ENCODE measurements at regions not wholly inside any gene's neighbourhood (a gene's known extent, or its start where the extent isn't known, plus 50 kb on each side); places are given as distances from the start of the nearest gene placed in this dataset.
A peak's percentile ranks its signal among the peaks of the same experiment; 100 is the strongest.

DNA sequence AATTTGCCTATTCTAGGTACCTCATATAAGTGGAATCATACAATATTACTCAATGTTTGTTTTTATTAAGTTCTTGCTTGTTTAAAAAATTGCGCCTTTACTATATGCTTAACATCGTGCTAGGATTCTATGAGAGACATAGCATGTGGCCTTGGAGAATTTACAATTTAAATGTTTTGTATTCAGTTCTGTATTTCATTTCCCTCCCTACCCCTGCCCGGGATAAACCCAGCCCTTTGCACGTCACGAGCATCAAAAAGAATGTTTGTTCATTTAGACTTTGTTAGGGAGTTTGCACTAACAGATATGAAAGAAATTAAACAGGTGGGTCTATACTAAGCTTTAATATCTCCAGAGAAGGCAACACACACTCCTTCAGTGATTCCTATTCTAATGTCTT is 75.7 kb downstream of the C18orf54 start:
- Histone ChIP-seq H3K27me3 (ENCODE audit: control insufficient read depth, insufficient read depth, low read length) (no peaks in the 10 kb centered on the region), H3K9me3 (ENCODE audit: control insufficient read depth, insufficient read depth, low read length) (no peaks in the 10 kb centered on the region), H3K4me1 (ENCODE audit: control insufficient read depth, insufficient read depth, low read length) (no peaks in the 10 kb centered on the region), H3K4me3 (ENCODE audit: low read depth, low read length) (no peak overlapping the region), H3K27ac (ENCODE audit: low read depth, low read length) (no peak overlapping the region), H3K36me3 (ENCODE audit: control insufficient read depth, insufficient read depth, low read length) (no peaks in the 10 kb centered on the region)
- DNase-seq (ENCODE audit: low read depth in 4 of 6, low spot score in 6 of 6): no peak
- no CpG with 5 or more reads among the region's 5 CpGs for WGBS (ENCODE audit: insufficient coverage)

- WGBS (ENCODE audit: insufficient coverage): no CpG with 5 or more reads among the region's 1 CpG
- no peaks in the 10 kb centered on the region for H3K36me3 ChIP-seq (ENCODE audit: control insufficient read depth, insufficient read depth, low read length)
- H3K9me3 ChIP-seq (ENCODE audit: control insufficient read depth, insufficient read depth, low read length): no peaks in the 10 kb centered on the region
- no peaks in the 10 kb centered on the region for H3K4me1 ChIP-seq (ENCODE audit: control insufficient read depth, insufficient read depth, low read length)
- H3K27me3 ChIP-seq (ENCODE audit: control insufficient read depth, insufficient read depth, low read length): no peaks in the 10 kb centered on the region
- H3K4me3 ChIP-seq (ENCODE audit: low read depth, low read length): no peak overlapping the region
- H3K27ac ChIP-seq (ENCODE audit: low read depth, low read length): no peak overlapping the region
- peak in 1 of 6 donors; percentile 15 for DNase-seq (ENCODE audit: low read depth in 4 of 6, low spot score in 6 of 6)
Measured at GRCh38 chr18:54433857-54434256, 76.2 kb downstream of the C18orf54 start.

DNA sequence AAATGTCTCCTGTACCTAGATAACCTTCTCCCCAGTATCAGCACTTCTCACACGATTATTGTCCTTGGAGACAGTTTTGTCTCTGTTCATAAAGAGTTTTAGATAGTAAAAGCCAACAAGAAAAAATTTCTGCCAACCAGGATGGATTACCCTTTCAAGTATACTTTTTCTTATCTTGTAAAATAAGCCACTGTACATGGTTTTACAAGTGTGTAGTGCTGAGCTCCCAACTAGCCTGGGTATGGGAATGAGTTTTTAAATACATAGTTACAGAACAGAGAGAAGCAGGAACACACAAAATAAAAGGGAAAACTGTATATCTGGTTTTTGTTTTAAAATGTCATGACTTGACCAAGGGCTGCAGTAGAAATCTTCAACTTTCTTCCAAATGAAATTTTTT is 76.7 kb downstream of the C18orf54 start:
- Histone ChIP-seq H3K4me3 (ENCODE audit: low read depth, low read length) (no peak overlapping the region), H3K9me3 (ENCODE audit: control insufficient read depth, insufficient read depth, low read length) (no peaks in the 10 kb centered on the region), H3K27me3 (ENCODE audit: control insufficient read depth, insufficient read depth, low read length) (no peaks in the 10 kb centered on the region), H3K4me1 (ENCODE audit: control insufficient read depth, insufficient read depth, low read length) (no peaks in the 10 kb centered on the region), H3K36me3 (ENCODE audit: control insufficient read depth, insufficient read depth, low read length) (no peaks in the 10 kb centered on the region), H3K27ac (ENCODE audit: low read depth, low read length) (no peak overlapping the region)
- no peak for DNase-seq (ENCODE audit: low read depth in 4 of 6, low spot score in 6 of 6)
- no CpG with 5 or more reads among the region's 1 CpG for WGBS (ENCODE audit: insufficient coverage)

DNA sequence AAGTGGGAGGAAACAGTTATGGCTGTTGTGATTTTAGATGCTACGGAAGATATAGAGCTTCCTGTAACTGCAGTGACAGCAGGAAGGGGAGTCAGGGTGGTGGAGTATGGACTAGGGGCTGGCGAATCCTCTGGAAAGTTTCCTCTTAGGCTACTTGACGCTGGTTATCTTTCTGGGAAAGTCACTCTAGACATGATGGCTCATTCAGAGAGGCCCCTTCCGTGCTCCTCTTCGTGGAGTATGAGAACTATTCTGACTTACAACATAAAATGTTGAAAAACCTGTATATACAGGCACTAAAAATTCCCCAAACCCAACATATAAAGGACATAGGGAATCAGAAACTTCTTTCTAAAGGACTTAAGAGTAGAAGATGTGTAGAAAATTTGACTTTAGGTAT is 78.8 kb downstream of the C18orf54 start:
- Histone ChIP-seq H3K4me1 (ENCODE audit: control insufficient read depth, insufficient read depth, low read length) (no peaks in the 10 kb centered on the region), H3K9me3 (ENCODE audit: control insufficient read depth, insufficient read depth, low read length) (no peaks in the 10 kb centered on the region), H3K36me3 (ENCODE audit: control insufficient read depth, insufficient read depth, low read length) (no peaks in the 10 kb centered on the region), H3K27ac (ENCODE audit: low read depth, low read length) (no peak overlapping the region), H3K27me3 (ENCODE audit: control insufficient read depth, insufficient read depth, low read length) (no peaks in the 10 kb centered on the region), H3K4me3 (ENCODE audit: low read depth, low read length) (no peak overlapping the region)
- 84% methylated on average over 3 of the region's 5 CpGs for WGBS (ENCODE audit: insufficient coverage)
- DNase-seq (ENCODE audit: low read depth in 4 of 6, low spot score in 6 of 6): no peak

- Histone ChIP-seq H3K9me3 (ENCODE audit: control insufficient read depth, insufficient read depth, low read length) (no peaks in the 10 kb centered on the region), H3K4me1 (ENCODE audit: control insufficient read depth, insufficient read depth, low read length) (peaks cover 5% of the 10 kb centered on the region), H3K27me3 (ENCODE audit: control insufficient read depth, insufficient read depth, low read length) (no peaks in the 10 kb centered on the region), H3K36me3 (ENCODE audit: control insufficient read depth, insufficient read depth, low read length) (no peaks in the 10 kb centered on the region), H3K4me3 (ENCODE audit: low read depth, low read length) (no peak overlapping the region), H3K27ac (ENCODE audit: low read depth, low read length) (no peak overlapping the region)
- DNase-seq (ENCODE audit: low read depth in 4 of 6, low spot score in 6 of 6): peak in 2 of 6 donors; percentile 6 to 9
- 60% methylated on average over 1 of the region's 1 CpG for WGBS (ENCODE audit: insufficient coverage)
Measured at GRCh38 chr18:54440292-54440691, 82.6 kb downstream of the C18orf54 start.

DNA sequence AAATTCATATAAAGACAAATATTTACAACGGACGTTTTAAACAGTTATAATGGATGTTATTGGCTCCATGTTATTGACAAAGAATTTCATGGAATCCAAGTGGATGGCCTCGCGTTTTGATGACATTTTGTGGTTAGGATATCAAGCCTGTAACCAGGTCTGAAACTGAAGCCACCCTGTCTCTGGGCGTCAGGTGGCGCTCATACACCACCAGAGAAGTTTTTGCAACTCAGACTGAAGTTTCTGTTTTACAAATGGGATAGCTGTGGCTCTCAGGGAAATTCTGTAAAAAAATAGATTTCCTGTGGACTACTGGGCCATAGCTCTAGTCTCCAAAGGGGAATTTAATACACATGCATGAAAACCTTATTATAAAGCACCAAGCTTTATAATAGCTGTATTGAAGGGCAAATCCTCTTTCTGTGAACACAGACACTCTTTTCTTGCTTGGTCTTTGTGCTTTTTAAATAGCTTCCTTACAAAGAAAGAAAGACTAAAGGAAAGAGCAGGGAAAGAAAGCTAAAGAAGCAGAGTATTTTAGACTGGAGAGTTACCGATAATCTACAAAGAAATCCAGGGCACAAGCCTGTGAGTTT is 86.7 kb downstream of the C18orf54 start:
- Histone ChIP-seq H3K27ac (ENCODE audit: low read depth, low read length) (peak overlapping the region; percentile 18), H3K36me3 (ENCODE audit: control insufficient read depth, insufficient read depth, low read length) (no peaks in the 10 kb centered on the region), H3K4me1 (ENCODE audit: control insufficient read depth, insufficient read depth, low read length) (peaks cover 5% of the 10 kb centered on the region), H3K4me3 (ENCODE audit: low read depth, low read length) (no peak overlapping the region), H3K27me3 (ENCODE audit: control insufficient read depth, insufficient read depth, low read length) (no peaks in the 10 kb centered on the region), H3K9me3 (ENCODE audit: control insufficient read depth, insufficient read depth, low read length) (no peaks in the 10 kb centered on the region)
- DNase-seq (ENCODE audit: low read depth in 4 of 6, low spot score in 6 of 6): peak; percentile 52 to 91 (median 59)
- WGBS (ENCODE audit: insufficient coverage): 20% methylated on average over 4 of the region's 7 CpGs

- DNase-seq (ENCODE audit: low read depth in 4 of 6, low spot score in 6 of 6): no peak
Measured at GRCh38 chr18:54453996-54454395, 96.3 kb downstream of the C18orf54 start.

GRCh38 chr18:54465502-54465901 is 107.8 kb downstream of the C18orf54 start:
- no peaks in the 10 kb centered on the region for H3K9me3 ChIP-seq (ENCODE audit: control insufficient read depth, insufficient read depth, low read length)
- DNase-seq (ENCODE audit: low read depth in 4 of 6, low spot score in 6 of 6): no peak
- no peaks in the 10 kb centered on the region for H3K27me3 ChIP-seq (ENCODE audit: control insufficient read depth, insufficient read depth, low read length)
- no peak overlapping the region for H3K4me3 ChIP-seq (ENCODE audit: low read depth, low read length)
- no CpG with 5 or more reads among the region's 2 CpGs for WGBS (ENCODE audit: insufficient coverage)
- no peaks in the 10 kb centered on the region for H3K36me3 ChIP-seq (ENCODE audit: control insufficient read depth, insufficient read depth, low read length)
- H3K4me1 ChIP-seq (ENCODE audit: control insufficient read depth, insufficient read depth, low read length): no peaks in the 10 kb centered on the region
- no peak overlapping the region for H3K27ac ChIP-seq (ENCODE audit: low read depth, low read length)

More at GRCh38 chr18:54453996-54454395, 96.3 kb downstream of the C18orf54 start:
- Histone ChIP-seq H3K4me1 (ENCODE audit: control insufficient read depth, insufficient read depth, low read length) (no peaks in the 10 kb centered on the region), H3K27ac (ENCODE audit: low read depth, low read length) (no peak overlapping the region), H3K4me3 (ENCODE audit: low read depth, low read length) (no peak overlapping the region), H3K36me3 (ENCODE audit: control insufficient read depth, insufficient read depth, low read length) (no peaks in the 10 kb centered on the region), H3K9me3 (ENCODE audit: control insufficient read depth, insufficient read depth, low read length) (no peaks in the 10 kb centered on the region), H3K27me3 (ENCODE audit: control insufficient read depth, insufficient read depth, low read length) (no peaks in the 10 kb centered on the region)

GRCh38 chr18:54466248-54467005 is 108.7 kb downstream of the C18orf54 start:
- H3K4me1 ChIP-seq (ENCODE audit: control insufficient read depth, insufficient read depth, low read length): no peaks in the 10 kb centered on the region
- WGBS (ENCODE audit: insufficient coverage): no CpG with 5 or more reads among the region's 3 CpGs
- H3K27ac ChIP-seq (ENCODE audit: low read depth, low read length): no peak overlapping the region
- H3K36me3 ChIP-seq (ENCODE audit: control insufficient read depth, insufficient read depth, low read length): no peaks in the 10 kb centered on the region
- H3K4me3 ChIP-seq (ENCODE audit: low read depth, low read length): no peak overlapping the region
- no peak for DNase-seq (ENCODE audit: low read depth in 4 of 6, low spot score in 6 of 6)
- H3K9me3 ChIP-seq (ENCODE audit: control insufficient read depth, insufficient read depth, low read length): no peaks in the 10 kb centered on the region
- H3K27me3 ChIP-seq (ENCODE audit: control insufficient read depth, insufficient read depth, low read length): no peaks in the 10 kb centered on the region

DNA sequence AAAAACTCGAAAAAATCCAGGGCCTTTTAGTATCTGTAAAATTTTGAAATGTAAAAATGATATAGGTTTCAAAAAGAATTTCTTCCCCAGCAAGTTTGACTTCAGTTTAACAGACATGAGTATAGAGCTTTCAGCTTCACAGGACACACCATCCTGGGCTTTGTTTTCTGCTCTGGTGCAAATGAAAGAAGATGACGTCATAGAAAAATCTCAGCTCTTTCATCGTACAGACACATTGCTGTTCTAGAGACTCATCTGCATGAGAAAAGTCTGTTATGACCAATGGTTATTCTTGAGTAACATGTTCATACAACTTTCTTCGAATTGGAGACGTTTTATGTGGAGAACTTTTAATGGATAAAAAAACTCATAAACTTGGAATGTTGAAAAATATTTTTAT is 111.7 kb upstream of the DYNAP start:
- DNase-seq (ENCODE audit: low read depth in 4 of 6, low spot score in 6 of 6): peak in 2 of 6 donors; percentile 12 to 17
- H3K4me1 ChIP-seq (ENCODE audit: control insufficient read depth, insufficient read depth, low read length): no peaks in the 10 kb centered on the region
- WGBS (ENCODE audit: insufficient coverage): no CpG with 5 or more reads among the region's 5 CpGs
- no peak overlapping the region for H3K4me3 ChIP-seq (ENCODE audit: low read depth, low read length)
- no peaks in the 10 kb centered on the region for H3K27me3 ChIP-seq (ENCODE audit: control insufficient read depth, insufficient read depth, low read length)
- H3K36me3 ChIP-seq (ENCODE audit: control insufficient read depth, insufficient read depth, low read length): no peaks in the 10 kb centered on the region
- H3K27ac ChIP-seq (ENCODE audit: low read depth, low read length): no peak overlapping the region
- H3K9me3 ChIP-seq (ENCODE audit: control insufficient read depth, insufficient read depth, low read length): no peaks in the 10 kb centered on the region
